ENCODE measurements at regions not wholly inside any gene's neighbourhood (a gene's known extent, or its start where the extent isn't known, plus 50 kb on each side); places are given as distances from the start of the nearest gene placed in this dataset.

GRCh38 chr18:52222211-52222610 lies 117.8 kb upstream of the DCC start:
- H3K9me3 ChIP-seq (ENCODE audit: insufficient read depth, low read length), result no peaks in the 10 kb centered on the region

DNA sequence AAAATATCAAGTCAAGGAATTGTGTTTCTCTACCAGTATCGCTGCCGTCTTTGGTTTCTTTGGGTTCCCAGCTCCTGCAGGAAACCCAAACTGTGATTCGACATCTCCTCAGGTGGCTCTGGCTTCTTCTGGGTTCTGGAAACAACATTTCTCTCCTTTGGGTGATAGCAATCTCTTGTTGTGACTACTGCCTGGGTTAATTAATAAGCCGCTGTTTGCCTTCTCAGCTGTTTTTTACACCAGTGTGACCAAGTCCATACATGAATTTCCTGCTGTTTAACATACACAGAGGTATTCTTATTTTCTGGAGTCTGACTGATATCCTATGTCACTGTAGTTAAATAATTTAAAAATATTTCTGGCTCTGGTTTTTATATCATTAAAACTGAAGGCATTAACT lies 112.5 kb upstream of the DCC start:
- Histone ChIP-seq H3K79me2 (ENCODE audit: low read length) (no peaks in the 10 kb centered on the region), H3K36me3 (replicated peaks; ENCODE audit: low read depth, low read length) (no peaks in the 10 kb centered on the region), H4K20me1 (ENCODE audit: insufficient read depth, low read length) (no peaks in the 10 kb centered on the region), H3K4me3 (ENCODE audit: low read length) (no peak overlapping the region), H2AFZ (ENCODE audit: low read depth, low read length) (no peak overlapping the region), H3K4me1 (ENCODE audit: low read length) (peaks cover 15% of the 10 kb centered on the region), H3K9ac (ENCODE audit: low read length) (no peak overlapping the region), H3K4me2 (ENCODE audit: low read length) (no peak overlapping the region), H3K9me3 (ENCODE audit: insufficient read depth, low read length) (no peaks in the 10 kb centered on the region), H3K27ac (ENCODE audit: low read length) (no peak overlapping the region), H3K27me3 (ENCODE audit: low read depth, low read length) (no peaks in the 10 kb centered on the region)
- TF ChIP-seq, protein P1, sequence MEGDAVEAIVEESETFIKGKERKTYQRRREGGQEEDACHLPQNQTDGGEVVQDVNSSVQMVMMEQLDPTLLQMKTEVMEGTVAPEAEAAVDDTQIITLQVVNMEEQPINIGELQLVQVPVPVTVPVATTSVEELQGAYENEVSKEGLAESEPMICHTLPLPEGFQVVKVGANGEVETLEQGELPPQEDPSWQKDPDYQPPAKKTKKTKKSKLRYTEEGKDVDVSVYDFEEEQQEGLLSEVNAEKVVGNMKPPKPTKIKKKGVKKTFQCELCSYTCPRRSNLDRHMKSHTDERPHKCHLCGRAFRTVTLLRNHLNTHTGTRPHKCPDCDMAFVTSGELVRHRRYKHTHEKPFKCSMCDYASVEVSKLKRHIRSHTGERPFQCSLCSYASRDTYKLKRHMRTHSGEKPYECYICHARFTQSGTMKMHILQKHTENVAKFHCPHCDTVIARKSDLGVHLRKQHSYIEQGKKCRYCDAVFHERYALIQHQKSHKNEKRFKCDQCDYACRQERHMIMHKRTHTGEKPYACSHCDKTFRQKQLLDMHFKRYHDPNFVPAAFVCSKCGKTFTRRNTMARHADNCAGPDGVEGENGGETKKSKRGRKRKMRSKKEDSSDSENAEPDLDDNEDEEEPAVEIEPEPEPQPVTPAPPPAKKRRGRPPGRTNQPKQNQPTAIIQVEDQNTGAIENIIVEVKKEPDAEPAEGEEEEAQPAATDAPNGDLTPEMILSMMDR (IDR thresholded peaks at IDR 0.05; ENCODE audit: low read depth, low read length), result no peak
- TF ChIP-seq EZH2phosphoT487 (IDR thresholded peaks at IDR 0.05; ENCODE audit: low read depth), result no peak

More at GRCh38 chr18:52222211-52222610, 117.8 kb upstream of the DCC start:
- Histone ChIP-seq H3K4me3 (ENCODE audit: low read length) (no peak overlapping the region), H2AFZ (ENCODE audit: low read depth, low read length) (no peak overlapping the region), H3K9ac (ENCODE audit: low read length) (no peak overlapping the region), H3K27ac (ENCODE audit: low read length) (no peak overlapping the region), H3K79me2 (ENCODE audit: low read length) (no peaks in the 10 kb centered on the region), H3K4me2 (ENCODE audit: low read length) (no peak overlapping the region), H3K36me3 (replicated peaks; ENCODE audit: low read depth, low read length) (no peaks in the 10 kb centered on the region), H3K4me1 (ENCODE audit: low read length) (peaks cover 9% of the 10 kb centered on the region), H4K20me1 (ENCODE audit: insufficient read depth, low read length) (no peaks in the 10 kb centered on the region), H3K27me3 (ENCODE audit: low read depth, low read length) (no peaks in the 10 kb centered on the region)
- TF ChIP-seq, protein P1 (IDR thresholded peaks at IDR 0.05; ENCODE audit: low read depth, low read length), result no peak
- TF ChIP-seq EZH2phosphoT487 (IDR thresholded peaks at IDR 0.05; ENCODE audit: low read depth), result no peak

GRCh38 chr18:52228166-52228565 lies 111.8 kb upstream of the DCC start:
- no peaks in the 10 kb centered on the region for H3K9me3 ChIP-seq (ENCODE audit: insufficient read depth, low read length)

GRCh38 chr18:52236131-52236530 lies 103.9 kb upstream of the DCC start:
- TF ChIP-seq EZH2phosphoT487 (IDR thresholded peaks at IDR 0.05; ENCODE audit: low read depth), result no peak
- TF ChIP-seq, protein P1 (IDR thresholded peaks at IDR 0.05; ENCODE audit: low read depth, low read length), result no peak
- H3K4me1 ChIP-seq (ENCODE audit: low read length), result 0 out of 2 replicates have a peak, but pooled peaks cover under 1% of the 10 kb centered on the region
- no peak overlapping the region for H3K4me3 ChIP-seq (ENCODE audit: low read length)
- H3K27me3 ChIP-seq (ENCODE audit: low read depth, low read length), result no peaks in the 10 kb centered on the region
- H3K36me3 ChIP-seq (replicated peaks; ENCODE audit: low read depth, low read length), result no peaks in the 10 kb centered on the region
- no peak overlapping the region for H3K27ac ChIP-seq (ENCODE audit: low read length)
- no peaks in the 10 kb centered on the region for H3K9me3 ChIP-seq (ENCODE audit: insufficient read depth, low read length)
- no peak overlapping the region for H2AFZ ChIP-seq (ENCODE audit: low read depth, low read length)
- no peak overlapping the region for H3K4me2 ChIP-seq (ENCODE audit: low read length)
- H3K79me2 ChIP-seq (ENCODE audit: low read length), result no peaks in the 10 kb centered on the region
- H4K20me1 ChIP-seq (ENCODE audit: insufficient read depth, low read length), result no peaks in the 10 kb centered on the region
- no peak overlapping the region for H3K9ac ChIP-seq (ENCODE audit: low read length)

More at GRCh38 chr18:52228166-52228565, 111.8 kb upstream of the DCC start:
- no peak for TF ChIP-seq EZH2phosphoT487 (IDR thresholded peaks at IDR 0.05; ENCODE audit: low read depth)
- TF ChIP-seq, protein P1 (IDR thresholded peaks at IDR 0.05; ENCODE audit: low read depth, low read length), result no peak
- no peaks in the 10 kb centered on the region for H3K79me2 ChIP-seq (ENCODE audit: low read length)
- no peak overlapping the region for H3K4me3 ChIP-seq (ENCODE audit: low read length)
- H4K20me1 ChIP-seq (ENCODE audit: insufficient read depth, low read length), result no peaks in the 10 kb centered on the region
- H3K4me2 ChIP-seq (ENCODE audit: low read length), result no peak overlapping the region
- H3K27me3 ChIP-seq (ENCODE audit: low read depth, low read length), result no peaks in the 10 kb centered on the region
- H3K27ac ChIP-seq (ENCODE audit: low read length), result no peak overlapping the region
- H3K4me1 ChIP-seq (ENCODE audit: low read length), result peaks cover 11% of the 10 kb centered on the region
- no peak overlapping the region for H2AFZ ChIP-seq (ENCODE audit: low read depth, low read length)
- no peak overlapping the region for H3K9ac ChIP-seq (ENCODE audit: low read length)
- no peaks in the 10 kb centered on the region for H3K36me3 ChIP-seq (replicated peaks; ENCODE audit: low read depth, low read length)
